ENCODE measurements at regions not wholly inside any gene's neighbourhood (a gene's known extent, or its start where the extent isn't known, plus 50 kb on each side); places are given as distances from the start of the nearest gene placed in this dataset.

- DNase-seq (ENCODE audit: low read depth in 4 of 4, low spot score in 2 of 4): no peak
Observed at GRCh38 chr1:203926025-203926540, 64.7 kb downstream of the SNRPE start.

DNA sequence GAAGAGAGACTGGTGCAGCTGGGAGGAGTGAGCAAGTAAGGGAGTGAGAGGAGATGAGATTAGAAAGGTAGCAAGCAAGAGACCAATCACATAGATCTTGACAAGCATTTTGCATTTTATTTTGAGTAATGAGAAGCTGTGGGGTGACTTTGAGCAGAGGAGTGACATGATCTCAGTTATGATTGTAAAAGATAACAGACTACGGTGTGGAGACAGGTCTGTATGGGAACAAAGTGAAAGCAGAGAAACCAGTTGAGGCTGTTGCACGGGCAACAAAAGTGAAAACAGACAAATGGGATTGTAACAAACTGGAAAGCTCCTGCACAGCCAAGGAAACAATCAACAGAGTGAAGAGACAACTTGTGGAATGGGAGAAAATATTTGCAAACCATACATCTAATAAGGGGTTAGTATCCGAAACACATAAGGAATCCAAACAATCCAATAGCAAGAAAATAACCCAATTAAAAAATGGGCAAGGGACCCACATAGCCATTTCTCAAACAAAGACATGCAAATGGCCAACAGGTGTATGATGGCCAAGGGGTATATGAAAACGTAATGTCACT, 68.4 kb downstream of the SNRPE start:
- DNase-seq (ENCODE audit: low read depth in 4 of 4, low spot score in 2 of 4): no peak

DNA sequence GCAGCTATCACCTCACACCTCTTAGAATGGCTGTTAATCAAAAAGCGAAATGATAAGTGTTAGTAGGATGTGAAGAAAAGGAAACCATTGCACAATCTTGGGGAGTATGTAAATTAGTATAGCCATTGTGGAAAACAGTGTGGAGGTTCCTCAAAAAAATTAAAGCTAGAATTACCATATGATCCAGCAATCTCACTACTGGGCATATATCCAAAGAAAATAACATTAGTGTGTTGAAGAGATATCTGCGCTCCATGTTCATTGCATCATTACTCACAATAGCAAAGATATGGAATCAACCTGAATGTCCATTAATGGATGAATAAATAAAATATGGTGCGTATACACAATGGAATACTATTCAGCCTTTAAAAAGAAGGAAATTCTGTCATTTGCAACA, 68.9 kb downstream of the SNRPE start:
- no peak for DNase-seq (ENCODE audit: low read depth in 4 of 4, low spot score in 2 of 4)

DNA sequence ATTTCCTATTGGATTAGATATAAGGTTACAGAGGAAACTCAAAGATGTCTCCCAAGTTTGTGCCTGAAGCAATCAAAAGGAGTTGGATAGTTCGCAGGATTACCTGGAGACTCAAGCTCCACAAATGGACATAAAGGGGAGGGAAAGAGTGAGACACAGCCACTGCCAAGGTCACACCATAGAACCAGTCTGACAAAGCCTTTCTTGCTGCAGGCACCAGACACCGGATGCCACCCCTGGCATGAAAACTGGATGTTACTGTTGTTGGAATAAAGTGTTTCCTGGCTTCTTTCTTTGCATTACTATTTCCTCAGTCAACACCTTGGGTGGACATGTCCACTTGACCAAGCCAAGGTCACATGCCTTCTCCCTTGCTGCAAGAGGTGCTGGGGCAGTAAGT, 70.6 kb downstream of the SNRPE start:
- no peak for DNase-seq (ENCODE audit: low read depth in 4 of 4, low spot score in 2 of 4)

DNA sequence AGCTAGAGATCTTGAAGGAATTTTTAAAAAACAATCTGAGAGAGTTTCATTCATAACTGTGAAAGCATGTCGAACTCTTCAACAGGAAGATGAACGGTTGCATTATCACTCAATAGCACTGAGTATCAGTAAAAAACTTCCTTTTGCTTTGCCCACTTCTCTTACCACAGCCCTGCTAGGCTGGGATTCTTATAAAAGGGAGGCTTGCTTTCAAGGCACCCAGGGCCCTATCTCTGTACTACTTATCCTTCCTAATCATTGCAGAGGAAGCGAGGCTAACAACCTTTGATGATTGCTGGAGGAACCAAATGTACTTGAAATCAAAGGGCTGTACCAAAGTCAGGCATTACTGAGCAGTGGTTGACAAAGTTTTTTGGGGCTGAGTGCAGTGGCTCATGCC, 71.2 kb downstream of the SNRPE start:
- DNase-seq (ENCODE audit: low read depth in 4 of 4, low spot score in 2 of 4): no peak

DNA sequence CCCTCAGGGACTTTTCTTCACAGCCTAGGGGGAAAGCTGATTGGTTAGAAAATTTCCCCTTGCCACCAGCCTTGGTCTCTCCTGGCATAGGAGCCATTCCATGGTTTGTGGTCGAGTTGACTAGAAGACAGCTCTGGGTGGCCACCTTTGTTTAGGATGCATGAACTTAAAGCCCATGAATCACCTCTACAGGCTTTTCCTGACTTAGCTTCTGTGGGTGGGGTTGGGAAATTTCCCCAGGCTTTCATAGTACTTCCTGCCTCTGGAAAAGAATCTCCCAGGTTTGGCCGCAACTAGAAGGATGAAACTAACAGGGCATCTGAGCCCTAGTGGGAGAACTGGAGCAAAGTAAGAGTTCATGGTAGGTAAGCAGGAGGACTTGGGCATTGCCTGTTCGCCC, 72.6 kb downstream of the SNRPE start:
- no peak for DNase-seq (ENCODE audit: low read depth in 4 of 4, low spot score in 2 of 4)

DNA sequence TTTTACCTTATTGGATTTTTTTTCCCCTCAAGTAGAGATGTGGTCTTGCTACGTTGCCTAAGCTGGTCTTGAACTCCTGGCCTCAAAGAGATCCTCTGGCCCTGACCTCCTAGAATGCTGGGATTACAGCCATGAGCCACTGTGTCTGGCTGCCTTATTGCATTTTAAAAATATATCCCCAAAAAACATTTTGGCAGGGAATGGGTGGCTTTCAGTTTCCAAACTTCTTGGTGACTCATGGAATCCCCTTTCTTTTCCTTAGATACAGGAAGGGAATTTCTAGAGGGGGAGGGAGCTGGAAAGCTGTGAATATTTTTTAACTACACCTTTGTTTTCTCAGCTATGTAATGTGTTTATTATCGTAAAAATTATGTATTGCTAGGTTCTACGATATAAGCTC, 73.3 kb downstream of the SNRPE start:
- DNase-seq (ENCODE audit: low read depth in 4 of 4, low spot score in 2 of 4): no peak

- DNase-seq (ENCODE audit: low read depth in 4 of 4, low spot score in 2 of 4): no peak
Observed at GRCh38 chr1:203935321-203935720, 73.9 kb downstream of the SNRPE start.

DNA sequence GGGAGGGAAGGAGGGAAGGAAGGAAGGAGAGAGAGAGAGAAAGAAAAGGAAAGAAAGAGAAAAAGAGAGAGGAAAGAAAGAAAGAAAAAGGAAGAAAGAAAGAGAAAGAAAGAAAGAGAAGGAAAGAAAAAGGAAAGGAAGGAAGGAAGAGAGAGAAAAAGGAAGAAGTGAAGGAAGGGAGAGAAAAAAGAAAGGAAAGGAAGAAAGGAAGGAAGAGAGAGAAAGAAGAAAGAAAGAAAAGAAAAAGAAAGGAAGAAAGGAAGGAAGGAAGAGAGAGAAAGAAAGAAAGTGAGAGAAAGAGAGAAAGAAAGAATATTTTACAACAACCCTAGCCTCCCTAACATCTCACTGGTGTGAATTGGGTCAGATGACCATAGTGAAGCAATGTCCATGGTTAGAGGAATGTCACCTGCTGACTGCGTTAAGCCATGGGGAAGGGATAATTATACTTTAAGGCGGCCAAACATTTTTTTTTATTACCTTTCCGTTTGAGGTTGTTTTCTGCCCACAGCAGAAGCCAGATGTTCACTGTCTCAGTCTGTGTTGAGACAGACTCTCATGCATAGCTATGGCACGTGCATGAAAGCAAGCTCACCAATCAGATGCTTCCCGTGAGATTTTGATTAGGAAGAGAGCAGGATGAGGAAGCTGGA, 76.4 kb downstream of the SNRPE start:
- no peak for DNase-seq (ENCODE audit: low read depth in 4 of 4, low spot score in 2 of 4)

GRCh38 chr1:203944651-203945404, 83.4 kb downstream of the SNRPE start:
- DNase-seq (ENCODE audit: low read depth in 4 of 4, low spot score in 2 of 4): no peak

- DNase-seq (ENCODE audit: low read depth in 4 of 4, low spot score in 2 of 4): no peak
Observed at GRCh38 chr1:203954293-203954692, 92.9 kb downstream of the SNRPE start.

GRCh38 chr1:203954788-203955552, 93.6 kb downstream of the SNRPE start:
- no peak for DNase-seq (ENCODE audit: low read depth in 4 of 4, low spot score in 2 of 4)

DNA sequence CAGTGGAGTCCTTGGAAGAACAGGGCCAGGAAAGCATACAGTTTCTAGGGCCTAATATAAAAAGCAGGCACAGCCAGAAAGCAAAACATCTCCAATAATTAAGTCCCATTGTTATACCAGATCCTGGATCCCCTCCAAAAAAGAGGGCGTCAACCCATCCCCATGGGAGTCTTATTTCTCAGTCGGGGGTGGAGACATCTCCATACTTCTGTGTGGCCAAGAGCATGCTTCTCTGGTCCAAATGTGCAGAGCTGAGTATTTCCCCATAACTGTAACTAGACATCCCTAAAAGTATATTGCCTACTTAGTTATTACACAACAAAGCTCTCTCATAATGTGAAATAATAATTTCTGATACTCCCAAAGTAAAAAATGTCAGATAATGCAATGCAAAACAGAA, 104.2 kb upstream of the SOX13 start:
- DNase-seq (ENCODE audit: low read depth in 4 of 4, low spot score in 2 of 4): no peak

DNA sequence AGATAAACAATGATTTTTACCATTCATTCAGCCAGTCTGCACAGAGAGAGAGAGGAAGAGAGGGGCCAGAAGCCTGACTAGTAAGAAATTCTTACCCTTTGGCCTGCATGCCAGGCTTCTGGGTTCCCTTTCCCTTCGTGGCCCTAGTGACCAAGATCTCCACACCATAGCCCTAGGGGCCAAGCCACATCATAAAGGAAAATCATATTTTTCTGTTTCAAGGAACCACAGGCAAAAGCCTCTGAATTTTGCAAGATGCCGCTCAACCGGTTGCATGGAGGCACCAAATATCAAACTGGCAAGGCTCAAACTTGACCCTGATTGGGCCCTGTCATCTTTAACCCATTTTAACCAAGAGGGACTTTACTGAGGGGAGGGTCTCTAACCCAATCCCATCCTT, 103.1 kb upstream of the SOX13 start:
- DNase-seq (ENCODE audit: low read depth in 4 of 4, low spot score in 2 of 4): no peak

GRCh38 chr1:203985044-203985443, 87.9 kb upstream of the SOX13 start:
- no peak for DNase-seq (ENCODE audit: low read depth in 4 of 4, low spot score in 2 of 4)

DNA sequence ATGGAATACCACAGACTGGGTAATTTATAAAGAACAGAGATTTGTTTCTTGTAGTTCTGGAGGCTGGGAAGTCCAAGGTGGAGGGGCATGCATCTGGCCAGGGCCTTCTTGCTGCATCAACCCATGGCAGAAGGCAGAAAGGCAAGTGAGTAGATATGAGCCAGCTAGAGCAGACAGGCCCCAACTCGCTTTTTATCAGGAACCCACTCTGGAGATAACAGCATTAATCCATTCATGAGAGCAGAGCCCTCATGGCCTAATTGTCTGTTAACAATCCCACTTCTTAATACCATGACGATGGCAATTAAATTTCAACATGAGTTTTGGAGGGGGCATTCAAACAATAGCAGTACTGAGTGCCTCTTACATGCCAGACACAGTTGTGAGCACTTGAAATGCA, 87.2 kb upstream of the SOX13 start:
- no peak for DNase-seq (ENCODE audit: low read depth in 4 of 4, low spot score in 2 of 4)

DNA sequence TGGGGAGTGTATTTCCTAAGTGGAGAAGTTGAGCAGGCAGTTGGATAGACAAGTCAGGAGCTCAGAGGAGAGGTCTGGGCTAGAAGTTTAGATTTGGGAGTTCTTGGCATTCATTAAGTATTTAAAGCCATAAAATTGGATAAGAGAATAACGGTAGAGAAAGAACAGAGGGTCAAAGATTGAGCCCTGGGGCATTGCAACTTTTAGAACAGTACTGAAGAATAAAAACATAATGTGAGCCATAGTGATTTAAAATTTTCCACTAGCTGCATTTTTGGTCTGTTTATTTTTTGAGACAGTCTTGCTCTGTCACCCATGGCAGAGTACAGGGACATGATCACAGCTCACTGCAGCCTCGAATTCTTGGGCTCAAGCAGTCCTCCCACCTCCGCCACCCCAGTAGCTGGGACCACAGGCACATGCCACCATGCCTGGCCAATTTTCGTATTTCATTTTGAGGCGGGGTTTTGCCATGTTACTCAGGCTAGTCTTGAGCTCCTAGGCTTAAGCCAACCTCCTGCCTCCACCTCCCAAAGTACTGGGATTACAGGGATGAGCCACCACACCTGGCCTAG, 85.9 kb upstream of the SOX13 start:
- no peak for DNase-seq (ENCODE audit: low read depth in 4 of 4, low spot score in 2 of 4)

DNA sequence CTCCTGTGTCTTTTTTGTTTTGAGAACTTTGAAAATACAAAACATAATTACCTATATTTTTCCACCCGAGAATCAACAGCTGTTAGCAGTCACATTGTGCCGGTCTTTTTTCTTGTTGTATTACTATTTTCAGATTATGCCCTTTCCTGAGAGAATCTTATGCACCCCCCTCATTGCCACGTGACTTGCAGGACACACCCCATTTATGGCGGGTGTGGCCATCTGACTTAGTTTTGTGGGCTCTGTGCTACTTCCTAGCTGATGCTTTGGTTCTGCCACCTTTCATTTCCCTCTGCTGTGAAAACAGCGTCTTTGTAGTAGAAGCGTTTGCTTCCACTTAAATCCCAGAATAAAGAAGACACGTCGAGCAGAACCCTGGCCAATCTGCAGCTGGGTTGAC, 82.8 kb upstream of the SOX13 start:
- no peak for DNase-seq (ENCODE audit: low read depth in 4 of 4, low spot score in 2 of 4)

DNA sequence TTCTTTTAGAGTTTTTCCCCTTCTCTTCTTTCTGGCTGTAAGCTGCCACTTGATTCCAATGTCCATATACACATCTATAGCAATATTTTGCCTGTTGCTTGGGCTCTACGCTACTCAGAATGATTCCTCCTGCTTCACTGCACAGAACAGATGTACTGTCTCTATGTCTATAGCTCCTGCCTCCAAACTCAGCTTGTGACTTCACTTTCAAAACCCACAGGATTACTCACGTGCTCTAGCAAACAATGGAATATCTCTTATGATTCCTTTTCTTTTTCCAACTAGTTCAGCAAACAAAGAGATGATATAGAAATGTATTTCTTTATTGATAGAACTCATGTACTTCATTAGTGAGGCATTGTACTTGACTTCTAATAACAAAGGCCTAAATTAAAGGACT, 80.5 kb upstream of the SOX13 start:
- no peak for DNase-seq (ENCODE audit: low read depth in 4 of 4, low spot score in 2 of 4)

- peak in 1 of 4 donors; percentile 17 for DNase-seq (ENCODE audit: low read depth in 4 of 4, low spot score in 2 of 4)
Observed at GRCh38 chr1:203993256-203993655, 79.7 kb upstream of the SOX13 start.

DNA sequence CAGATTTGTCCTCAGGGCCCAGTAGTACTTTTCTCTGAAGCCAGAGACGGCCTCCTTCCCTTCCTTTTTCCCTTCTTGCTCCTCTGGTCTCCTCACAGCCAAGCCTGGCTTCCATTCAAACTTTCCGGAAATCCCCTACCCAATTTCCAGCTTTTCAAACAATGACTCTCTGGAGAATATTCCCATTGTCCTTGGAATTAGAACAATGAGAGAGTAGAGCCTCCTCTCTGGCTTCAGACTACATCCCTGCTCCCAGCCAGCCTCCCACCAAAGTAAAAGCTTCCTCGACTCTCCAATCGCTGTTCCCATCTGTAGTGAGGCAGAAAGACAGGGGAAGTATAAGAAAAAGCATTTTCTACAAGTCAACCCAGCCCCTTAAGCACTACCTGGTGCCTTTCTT, 77.7 kb upstream of the SOX13 start:
- DNase-seq (ENCODE audit: low read depth in 4 of 4, low spot score in 2 of 4): no peak
